GM12878 (cell line): ENCODE measurements at regions not wholly inside any gene's neighbourhood (a gene's known extent, or its start where the extent isn't known, plus 50 kb on each side); places are given as distances from the start of the nearest gene placed in this dataset.

Experiments
- ATAC-seq: fragments of 200-7000 bp; cut with Tn5 transposase; 3 replicates; pipeline ENCODE4 v1.9.1; 2020; ENCODE audit warnings: mild to moderate bottlenecking, moderate library complexity
- BruUV-seq: library from RNA; stranded (reverse); fragments of 400-500 nt; replicated peaks from 2 replicates; lab custom pipeline; 2021; lab: Mats Ljungman, UMichigan
- CTCF ChIA-PET: fragments of 300-600 bp; sonication (Branson Sonifier 250); formaldehyde crosslinking; extraction: SDS; loops from one replicate; lab custom pipeline; 2021; ENCODE audit warnings: inconsistent platforms; lab: Yijun Ruan, JAX
- POLR2A ChIA-PET: fragments of 350-600 bp; formaldehyde crosslinking; extraction: SDS; loops from one replicate; lab custom pipeline; 2021; ENCODE audit warnings: inconsistent platforms; lab: Charles Lee
- RAD21 ChIA-PET: fragments of 300-600 bp; sonication (Branson Sonifier 250); formaldehyde crosslinking; loops from one replicate; lab custom pipeline; 2023; ENCODE audit warnings: antibody characterized with exemption; ENCODE audit not compliant: unreplicated experiment; lab: Charles Lee
- SMC1A ChIA-PET: fragments of 300-600 bp; sonication (Branson Sonifier 250); formaldehyde crosslinking; loops from one replicate; lab custom pipeline; 2023; ENCODE audit not compliant: unreplicated experiment, uncharacterized antibody; lab: Charles Lee
- DNase-seq: peaks from one replicate; pipeline ENCODE4 v3.0.0-alpha.2; 2011; ENCODE audit warnings: low read depth, low spot score
- FAIRE-seq: peaks from 3 replicates; lab custom pipeline; 2011; peaks lifted over from hg19 to GRCh38; lab: Jason Lieb, UNC
- H2AFZ ChIP-seq: 2 replicates; pipeline ENCODE4 v1.6.0; 2011; ENCODE audit warnings: low read depth, low read length, control low read depth; ENCODE audit not compliant: control insufficient read depth
- H3K27ac ChIP-seq: 2 replicates; pipeline ENCODE4 v1.5.1; 2011; ENCODE audit warnings: control low read depth; ENCODE audit not compliant: control insufficient read depth, insufficient read depth
- H3K27me3 ChIP-seq, 2 experiments: replicated peaks in 1 of 2; 2 replicates each; pipeline versions ENCODE4 v1.6.0 to v1.6.1; 2011; ENCODE audit warnings: low read length in 1 of 2; ENCODE audit not compliant: control insufficient read depth in 2 of 2, insufficient read depth in 2 of 2
- H3K36me3 ChIP-seq, 2 experiments: 2 replicates each; pipeline ENCODE4 v1.5.1; 2011; ENCODE audit warnings: low read length in 1 of 2; ENCODE audit not compliant: control insufficient read depth in 2 of 2, insufficient read depth in 2 of 2
- H3K4me1 ChIP-seq: 2 replicates; pipeline ENCODE4 v1.6.1; 2011; ENCODE audit warnings: mild to moderate bottlenecking, low read length, moderate library complexity, mixed read lengths; ENCODE audit not compliant: control insufficient read depth, insufficient read depth
- H3K4me2 ChIP-seq: 2 replicates; pipeline ENCODE4 v1.6.0; 2011; ENCODE audit warnings: control low read depth; ENCODE audit not compliant: control insufficient read depth, insufficient read depth
- H3K4me3 ChIP-seq: fragments of 200-600 bp; sonication (generic); 2 replicates; pipeline ENCODE4 v1.5.1; 2016
- H3K79me2 ChIP-seq: 2 replicates; pipeline ENCODE4 v1.6.0; 2011; ENCODE audit warnings: low read length; ENCODE audit not compliant: control insufficient read depth, insufficient read depth
- H3K9ac ChIP-seq: 2 replicates; pipeline ENCODE4 v1.8.0; 2011; ENCODE audit warnings: low read length, control low read depth, mixed read lengths; ENCODE audit not compliant: control insufficient read depth, insufficient read depth
- H3K9me3 ChIP-seq: replicated peaks from 3 replicates; pipeline ENCODE4 v1.5.1; 2011; ENCODE audit warnings: mild to moderate bottlenecking, low read length; ENCODE audit not compliant: control insufficient read depth, insufficient read depth
- H4K20me1 ChIP-seq: 2 replicates; pipeline ENCODE4 v1.6.0; 2011; ENCODE audit not compliant: control insufficient read depth, insufficient read depth
- ATF2 ChIP-seq: IDR thresholded peaks from 2 replicates; pipeline ENCODE4 v1.6.1; 2012; ENCODE audit warnings: low read length, inconsistent platforms
- ATF7 ChIP-seq: fragments of 450-650 bp; IDR thresholded peaks from 2 replicates; pipeline ENCODE4 v1.6.1; 2016; ENCODE audit warnings: low read depth, mild to moderate bottlenecking
- CBX3 ChIP-seq: fragments of 200-600 bp; sonication (generic); IDR thresholded peaks from 2 replicates; pipeline ENCODE4 v1.6.1; 2016; ENCODE audit warnings: low read depth, borderline replicate concordance
- CHD4 ChIP-seq: fragments of 200-600 bp; sonication (generic); IDR thresholded peaks from 2 replicates; pipeline ENCODE4 v1.6.1; 2016; ENCODE audit warnings: mild to moderate bottlenecking
- FOXK2 ChIP-seq: fragments of 450-650 bp; IDR thresholded peaks from 2 replicates; pipeline ENCODE4 v1.6.1; 2017; ENCODE audit warnings: mild to moderate bottlenecking, moderate library complexity
- JUNB ChIP-seq: IDR thresholded peaks from 2 replicates; pipeline ENCODE4 v1.6.1; 2016; ENCODE audit warnings: antibody characterized with exemption, mild to moderate bottlenecking
- KAT2A ChIP-seq: conservative IDR thresholded peaks from 2 replicates; pipeline ENCODE4 v1.6.1; 2011; ENCODE audit warnings: low read depth, low read length; ENCODE audit not compliant: control insufficient read depth
- NFIC ChIP-seq: IDR thresholded peaks from 2 replicates; pipeline ENCODE4 v1.6.1; 2012; ENCODE audit warnings: low read depth, mild to moderate bottlenecking, inconsistent platforms, low read length, moderate library complexity
- PBX3 ChIP-seq: IDR thresholded peaks from 2 replicates; pipeline ENCODE4 v1.6.1; 2011; ENCODE audit warnings: mild to moderate bottlenecking, low read depth, low read length, moderate library complexity; ENCODE audit not compliant: insufficient replicate concordance
- POLR2AphosphoS5 ChIP-seq: IDR thresholded peaks from 2 replicates; pipeline ENCODE4 v1.6.1; 2011; ENCODE audit warnings: mild to moderate bottlenecking, low read length, inconsistent platforms
- STAT1 ChIP-seq: fragments of 450-650 bp; conservative IDR thresholded peaks from 2 replicates; pipeline ENCODE4 v1.6.1; 2014; ENCODE audit warnings: antibody characterized with exemption, mild to moderate bottlenecking
- TCF7 ChIP-seq: IDR thresholded peaks from 2 replicates; pipeline ENCODE4 v1.6.1; 2014; ENCODE audit warnings: antibody characterized with exemption, borderline replicate concordance
- YY1 ChIP-seq: IDR thresholded peaks from 2 replicates; pipeline ENCODE4 v1.6.1; 2011; ENCODE audit warnings: low read depth, mild to moderate bottlenecking, low read length
- ZNF592 ChIP-seq: fragments of 450-650 bp; IDR thresholded peaks from 2 replicates; pipeline ENCODE4 v1.6.1; 2017; ENCODE audit warnings: mild to moderate bottlenecking, moderate library complexity
- ZZZ3 ChIP-seq: IDR thresholded peaks from 2 replicates; pipeline ENCODE4 v1.6.1; 2011; ENCODE audit warnings: low read depth; ENCODE audit not compliant: control insufficient read depth, insufficient read length
- in situ Hi-C: fragments of 300-500 bp; cut with MboI; formaldehyde crosslinking; loops from 9 replicates; pipeline ENCODE4 v1.14.3; 2018; ENCODE audit warnings: mixed read lengths
- intact Hi-C: fragments of 100-400 bp; cut with micrococcal nuclease; formaldehyde crosslinking; loops from one replicate; pipeline ENCODE4 v1.14.2; 2022; ENCODE audit not compliant: unreplicated experiment

GRCh38 chr21:18191139-18191538 lies 53.5 kb upstream of the CHODL start:
- no peaks in the 10 kb centered on the region for H4K20me1 ChIP-seq
- TF ChIP-seq TCF7 = no peak
- H3K27me3 ChIP-seq = no peaks in the 10 kb centered on the region
- no peaks in the 10 kb centered on the region for H3K36me3 ChIP-seq
- CTCF ChIA-PET = no interaction called here
- in situ Hi-C loops = no loop called here
- no TSS peak for BruUV-seq
- H3K9ac ChIP-seq = no peak overlapping the region
- no peaks in the 10 kb centered on the region for H3K4me1 ChIP-seq
- ATAC-seq = no peak
- no peak for FAIRE-seq
- H3K27ac ChIP-seq = no peak overlapping the region
- intact Hi-C loops = no loop called here
- no peak for DNase-seq
- POLR2A ChIA-PET = no interaction called here
- SMC1A ChIA-PET = no interaction called here
- RAD21 ChIA-PET = no interaction called here
- H2AFZ ChIP-seq = no peak overlapping the region
- H3K4me3 ChIP-seq = no peak overlapping the region
- H3K79me2 ChIP-seq = no peaks in the 10 kb centered on the region
- no peak overlapping the region for H3K4me2 ChIP-seq
- no peaks in the 10 kb centered on the region for H3K9me3 ChIP-seq

- Histone ChIP-seq H2AFZ (no peak overlapping the region), H3K4me2 (no peak overlapping the region), H3K27me3 (no peaks in the 10 kb centered on the region), H3K4me3 (no peak overlapping the region), H3K27ac (no peak overlapping the region), H4K20me1 (no peaks in the 10 kb centered on the region), H3K4me1 (no peaks in the 10 kb centered on the region), H3K36me3 (no peaks in the 10 kb centered on the region), H3K9ac (no peak overlapping the region), H3K79me2 (no peaks in the 10 kb centered on the region), H3K9me3 (no peaks in the 10 kb centered on the region; the same call in 2 of the 3 replicates)
- DNase-seq (no peak), ATAC-seq (no peak), FAIRE-seq (no peak)
- POLR2A ChIA-PET = no interaction called here
- CTCF ChIA-PET = no interaction called here
- in situ Hi-C loops (no loop called here), intact Hi-C loops (no loop called here)
- RAD21 ChIA-PET = no interaction called here
- SMC1A ChIA-PET = no interaction called here
- no TSS peak for BruUV-seq
- TF ChIP-seq JUNB (no peak), FOXK2 (no peak), YY1 (no peak), ZZZ3 (no peak), KAT2A (no peak), CBX3 (no peak), CHD4 (no peak), PBX3 (no peak), POLR2AphosphoS5 (no peak), STAT1 (no peak), ATF7 (no peak), NFIC (no peak), ZNF592 (no peak), ATF2 (no peak)
Measured at GRCh38 chr21:18178509-18178908, 66.1 kb upstream of the CHODL start.
